ENCODE measurements at regions not wholly inside any gene's neighbourhood (a gene's known extent, or its start where the extent isn't known, plus 50 kb on each side); places are given as distances from the start of the nearest gene placed in this dataset.

DNA sequence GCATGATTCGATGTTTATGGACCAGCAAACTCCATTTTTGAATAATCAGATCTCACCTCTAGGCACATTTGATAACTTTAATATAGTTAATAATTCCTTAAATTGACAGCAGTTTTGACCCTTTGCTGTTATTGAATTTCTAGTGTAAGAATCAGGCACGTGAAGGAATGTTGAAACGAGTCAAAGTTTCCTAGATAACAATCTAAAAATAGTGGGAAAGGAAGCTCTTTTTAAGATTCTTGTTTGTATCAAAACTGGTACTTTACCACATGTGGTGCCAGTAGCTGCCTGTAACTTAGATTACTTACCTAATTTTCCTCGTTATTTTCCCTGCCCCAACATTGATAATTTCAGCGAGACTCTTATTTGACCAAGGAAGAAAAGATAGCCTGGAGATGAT lies 757.8 kb upstream of the KCND2 start:
- no peak for TF ChIP-seq SP1 (IDR thresholded peaks at IDR 0.05)
- no peak for TF ChIP-seq ZNF384 (IDR thresholded peaks at IDR 0.05)
- no peak for TF ChIP-seq LEF1 (IDR thresholded peaks at IDR 0.05; ENCODE audit: borderline replicate concordance)
- TF ChIP-seq BHLHE40 (IDR thresholded peaks at IDR 0.05; ENCODE audit: borderline replicate concordance) = no peak
- no peak for TF ChIP-seq PKNOX1 (IDR thresholded peaks at IDR 0.05)
- TF ChIP-seq ARNT (IDR thresholded peaks at IDR 0.05) = no peak
- TF ChIP-seq FOXM1 (IDR thresholded peaks at IDR 0.05; ENCODE audit: borderline replicate concordance) = no peak
- TF ChIP-seq CTBP1 (IDR thresholded peaks at IDR 0.05; ENCODE audit: borderline replicate concordance) = no peak
- no peak for TF ChIP-seq L3MBTL2 (conservative IDR thresholded peaks at IDR 0.05)
- no peak for TF ChIP-seq TARDBP (IDR thresholded peaks at IDR 0.05)
- no peak for TF ChIP-seq SUZ12 (IDR thresholded peaks at IDR 0.05)
- no peak for TF ChIP-seq ELF4 (IDR thresholded peaks at IDR 0.05)
- TF ChIP-seq FOXK2 (IDR thresholded peaks at IDR 0.05) = no peak
- TF ChIP-seq NFRKB (IDR thresholded peaks at IDR 0.05) = no peak
- no peak for TF ChIP-seq HDGF (IDR thresholded peaks at IDR 0.05; ENCODE audit: borderline replicate concordance)
- TF ChIP-seq FOXA1 (IDR thresholded peaks at IDR 0.05) = no peak
- POLR2A ChIA-PET = no interaction called here
- CTCF ChIA-PET = no interaction called here
- no peak for DNase-seq (ENCODE audit: extremely low spot score)

GRCh38 chr7:119515962-119516361 lies 757.0 kb upstream of the KCND2 start:
- CTCF ChIA-PET = no interaction called here
- TF ChIP-seq ZNF384 (IDR thresholded peaks at IDR 0.05) (no peak), FOXM1 (IDR thresholded peaks at IDR 0.05; ENCODE audit: borderline replicate concordance) (no peak), FOXK2 (IDR thresholded peaks at IDR 0.05) (no peak), TARDBP (IDR thresholded peaks at IDR 0.05) (no peak), FOXA1 (IDR thresholded peaks at IDR 0.05) (no peak), L3MBTL2 (conservative IDR thresholded peaks at IDR 0.05) (no peak), SUZ12 (IDR thresholded peaks at IDR 0.05) (no peak), HDGF (IDR thresholded peaks at IDR 0.05; ENCODE audit: borderline replicate concordance) (no peak), SP1 (IDR thresholded peaks at IDR 0.05) (no peak), ELF4 (IDR thresholded peaks at IDR 0.05) (no peak), CTBP1 (IDR thresholded peaks at IDR 0.05; ENCODE audit: borderline replicate concordance) (no peak), NFRKB (IDR thresholded peaks at IDR 0.05) (no peak), ARNT (IDR thresholded peaks at IDR 0.05) (no peak), BHLHE40 (IDR thresholded peaks at IDR 0.05; ENCODE audit: borderline replicate concordance) (no peak), PKNOX1 (IDR thresholded peaks at IDR 0.05) (no peak), LEF1 (IDR thresholded peaks at IDR 0.05; ENCODE audit: borderline replicate concordance) (no peak)
- DNase-seq (ENCODE audit: extremely low spot score) = no peak
- POLR2A ChIA-PET = no interaction called here

GRCh38 chr7:119522263-119522662 lies 750.7 kb upstream of the KCND2 start:
- no peak for DNase-seq (ENCODE audit: extremely low spot score)
- TF ChIP-seq SP1 (IDR thresholded peaks at IDR 0.05) = no peak
- no peak for TF ChIP-seq NFRKB (IDR thresholded peaks at IDR 0.05)
- TF ChIP-seq TARDBP (IDR thresholded peaks at IDR 0.05) = no peak
- TF ChIP-seq FOXK2 (IDR thresholded peaks at IDR 0.05) = no peak
- TF ChIP-seq BHLHE40 (IDR thresholded peaks at IDR 0.05; ENCODE audit: borderline replicate concordance) = no peak
- TF ChIP-seq ZNF384 (IDR thresholded peaks at IDR 0.05) = no peak
- TF ChIP-seq HDGF (IDR thresholded peaks at IDR 0.05; ENCODE audit: borderline replicate concordance) = no peak
- TF ChIP-seq ELF4 (IDR thresholded peaks at IDR 0.05) = no peak
- no peak for TF ChIP-seq CTBP1 (IDR thresholded peaks at IDR 0.05; ENCODE audit: borderline replicate concordance)
- no peak for TF ChIP-seq SUZ12 (IDR thresholded peaks at IDR 0.05)
- TF ChIP-seq L3MBTL2 (conservative IDR thresholded peaks at IDR 0.05) = no peak
- no peak for TF ChIP-seq FOXM1 (IDR thresholded peaks at IDR 0.05; ENCODE audit: borderline replicate concordance)
- TF ChIP-seq ARNT (IDR thresholded peaks at IDR 0.05) = no peak
- TF ChIP-seq PKNOX1 (IDR thresholded peaks at IDR 0.05) = no peak
- no peak for TF ChIP-seq LEF1 (IDR thresholded peaks at IDR 0.05; ENCODE audit: borderline replicate concordance)
- no peak for TF ChIP-seq FOXA1 (IDR thresholded peaks at IDR 0.05)
- ChIA-PET CTCF (no interaction called here), POLR2A (no interaction called here)

GRCh38 chr7:119522698-119523097 lies 750.3 kb upstream of the KCND2 start:
- no peak for TF ChIP-seq ELF4 (IDR thresholded peaks at IDR 0.05)
- TF ChIP-seq LEF1 (IDR thresholded peaks at IDR 0.05; ENCODE audit: borderline replicate concordance) = no peak
- no peak for TF ChIP-seq FOXA1 (IDR thresholded peaks at IDR 0.05)
- TF ChIP-seq ARNT (IDR thresholded peaks at IDR 0.05) = no peak
- no peak for TF ChIP-seq ZNF384 (IDR thresholded peaks at IDR 0.05)
- TF ChIP-seq CTBP1 (IDR thresholded peaks at IDR 0.05; ENCODE audit: borderline replicate concordance) = no peak
- no peak for TF ChIP-seq BHLHE40 (IDR thresholded peaks at IDR 0.05; ENCODE audit: borderline replicate concordance)
- TF ChIP-seq HDGF (IDR thresholded peaks at IDR 0.05; ENCODE audit: borderline replicate concordance) = no peak
- TF ChIP-seq L3MBTL2 (conservative IDR thresholded peaks at IDR 0.05) = no peak
- TF ChIP-seq FOXM1 (IDR thresholded peaks at IDR 0.05; ENCODE audit: borderline replicate concordance) = no peak
- TF ChIP-seq TARDBP (IDR thresholded peaks at IDR 0.05) = no peak
- no peak for TF ChIP-seq SUZ12 (IDR thresholded peaks at IDR 0.05)
- no peak for TF ChIP-seq PKNOX1 (IDR thresholded peaks at IDR 0.05)
- no peak for TF ChIP-seq NFRKB (IDR thresholded peaks at IDR 0.05)
- TF ChIP-seq SP1 (IDR thresholded peaks at IDR 0.05) = no peak
- TF ChIP-seq FOXK2 (IDR thresholded peaks at IDR 0.05) = no peak
- ChIA-PET POLR2A (no interaction called here), CTCF (no interaction called here)
- no peak for DNase-seq (ENCODE audit: extremely low spot score)

GRCh38 chr7:119545118-119545517 lies 727.9 kb upstream of the KCND2 start:
- TF ChIP-seq FOXA1 (IDR thresholded peaks at IDR 0.05) (no peak), SP1 (IDR thresholded peaks at IDR 0.05) (no peak), ELF4 (IDR thresholded peaks at IDR 0.05) (no peak), SUZ12 (IDR thresholded peaks at IDR 0.05) (no peak), L3MBTL2 (conservative IDR thresholded peaks at IDR 0.05) (no peak), BHLHE40 (IDR thresholded peaks at IDR 0.05; ENCODE audit: borderline replicate concordance) (no peak), HDGF (IDR thresholded peaks at IDR 0.05; ENCODE audit: borderline replicate concordance) (no peak), NFRKB (IDR thresholded peaks at IDR 0.05) (no peak), ZNF384 (IDR thresholded peaks at IDR 0.05) (no peak), FOXK2 (IDR thresholded peaks at IDR 0.05) (no peak), FOXM1 (IDR thresholded peaks at IDR 0.05; ENCODE audit: borderline replicate concordance) (no peak), TARDBP (IDR thresholded peaks at IDR 0.05) (no peak), LEF1 (IDR thresholded peaks at IDR 0.05; ENCODE audit: borderline replicate concordance) (no peak), ARNT (IDR thresholded peaks at IDR 0.05) (no peak), PKNOX1 (IDR thresholded peaks at IDR 0.05) (no peak), CTBP1 (IDR thresholded peaks at IDR 0.05; ENCODE audit: borderline replicate concordance) (no peak)
- DNase-seq (ENCODE audit: extremely low spot score) = no peak
- POLR2A ChIA-PET = no interaction called here
- CTCF ChIA-PET = no interaction called here
